Progenitor cell of endocrine pancreas (in vitro differentiated cells): ENCODE measurements at regions not wholly inside any gene's neighbourhood (a gene's known extent, or its start where the extent isn't known, plus 50 kb on each side); places are given as distances from the start of the nearest gene placed in this dataset.

Source experiments
- DNase-seq: peaks from one replicate; pipeline ENCODE4 v3.0.0; 2021; ENCODE audit warnings: low spot score; ENCODE audit not compliant: unreplicated experiment
- H3K27ac Mint-ChIP-seq: 2 replicates; pipeline ENCODE4 v1.8.0; 2021; ENCODE audit warnings: mild to moderate bottlenecking, moderate library complexity, mixed read lengths
- H3K27me3 Mint-ChIP-seq: 2 replicates; pipeline ENCODE4 v1.8.0; 2021; ENCODE audit warnings: mixed read lengths
- H3K36me3 Mint-ChIP-seq: 2 replicates; pipeline ENCODE4 v1.8.0; 2022; ENCODE audit warnings: mixed read lengths; ENCODE audit not compliant: insufficient read depth
- H3K4me1 Mint-ChIP-seq: 2 replicates; pipeline ENCODE4 v1.8.0; 2021; ENCODE audit warnings: low read depth, mixed read lengths
- H3K4me3 Mint-ChIP-seq: 2 replicates; pipeline ENCODE4 v1.8.0; 2021; ENCODE audit warnings: low read depth, mild to moderate bottlenecking, moderate library complexity, mixed read lengths
- H3K9me3 Mint-ChIP-seq: 2 replicates; pipeline ENCODE4 v1.8.0; 2021; ENCODE audit warnings: low read depth, mixed read lengths
- TF ChIP-seq, protein P1 (sequence below): fragments of 200-600 bp; sonication (generic); IDR thresholded peaks from one replicate; pipeline ENCODE4 v1.5.0; 2021; ENCODE audit warnings: antibody characterized with exemption, mild to moderate bottlenecking; ENCODE audit not compliant: unreplicated experiment

- peaks cover 69% of the 10 kb centered on the region for H3K27me3 Mint-ChIP-seq
- peaks cover 2% of the 10 kb centered on the region for H3K36me3 Mint-ChIP-seq
- TF ChIP-seq, protein P1, sequence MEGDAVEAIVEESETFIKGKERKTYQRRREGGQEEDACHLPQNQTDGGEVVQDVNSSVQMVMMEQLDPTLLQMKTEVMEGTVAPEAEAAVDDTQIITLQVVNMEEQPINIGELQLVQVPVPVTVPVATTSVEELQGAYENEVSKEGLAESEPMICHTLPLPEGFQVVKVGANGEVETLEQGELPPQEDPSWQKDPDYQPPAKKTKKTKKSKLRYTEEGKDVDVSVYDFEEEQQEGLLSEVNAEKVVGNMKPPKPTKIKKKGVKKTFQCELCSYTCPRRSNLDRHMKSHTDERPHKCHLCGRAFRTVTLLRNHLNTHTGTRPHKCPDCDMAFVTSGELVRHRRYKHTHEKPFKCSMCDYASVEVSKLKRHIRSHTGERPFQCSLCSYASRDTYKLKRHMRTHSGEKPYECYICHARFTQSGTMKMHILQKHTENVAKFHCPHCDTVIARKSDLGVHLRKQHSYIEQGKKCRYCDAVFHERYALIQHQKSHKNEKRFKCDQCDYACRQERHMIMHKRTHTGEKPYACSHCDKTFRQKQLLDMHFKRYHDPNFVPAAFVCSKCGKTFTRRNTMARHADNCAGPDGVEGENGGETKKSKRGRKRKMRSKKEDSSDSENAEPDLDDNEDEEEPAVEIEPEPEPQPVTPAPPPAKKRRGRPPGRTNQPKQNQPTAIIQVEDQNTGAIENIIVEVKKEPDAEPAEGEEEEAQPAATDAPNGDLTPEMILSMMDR: no peak
- no peaks in the 10 kb centered on the region for H3K9me3 Mint-ChIP-seq
- no peak for DNase-seq
- no peak overlapping the region for H3K27ac Mint-ChIP-seq
- peaks cover 13% of the 10 kb centered on the region for H3K4me1 Mint-ChIP-seq
- H3K4me3 Mint-ChIP-seq: no peak overlapping the region
Measured at GRCh38 chr3:44109771-44110361, 131.8 kb upstream of the TOPAZ1 start.

DNA sequence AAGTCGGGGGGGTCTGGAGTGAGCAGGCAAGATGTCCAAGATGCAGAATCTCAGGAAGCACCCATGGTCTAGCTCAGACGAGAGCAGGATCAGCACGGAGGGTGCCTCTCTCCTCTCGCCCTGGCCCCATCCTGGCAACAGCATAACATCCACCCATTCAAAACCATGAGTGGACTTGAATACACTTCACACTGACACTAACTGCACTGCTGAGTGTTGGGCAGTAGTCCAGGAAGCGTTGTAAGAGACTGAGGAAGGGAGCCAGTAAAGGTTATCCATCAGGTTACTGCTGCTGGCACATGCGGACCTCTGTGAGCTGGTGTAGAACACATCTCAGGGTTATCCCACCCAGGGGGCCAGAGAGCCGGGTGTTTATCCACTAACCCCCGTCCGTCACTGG, 131.0 kb upstream of the TOPAZ1 start:
- Mint-ChIP-seq H3K9me3 (no peaks in the 10 kb centered on the region), H3K4me3 (no peak overlapping the region), H3K27me3 (peaks cover 64% of the 10 kb centered on the region), H3K36me3 (peaks cover 2% of the 10 kb centered on the region), H3K4me1 (peaks cover 13% of the 10 kb centered on the region), H3K27ac (no peak overlapping the region)
- TF ChIP-seq, protein P1: no peak
- DNase-seq: no peak

- TF ChIP-seq, protein P1: no peak
- Mint-ChIP-seq H3K4me3 (no peak overlapping the region), H3K36me3 (peaks cover 2% of the 10 kb centered on the region), H3K9me3 (no peaks in the 10 kb centered on the region), H3K27ac (no peak overlapping the region), H3K27me3 (peaks cover 64% of the 10 kb centered on the region), H3K4me1 (peaks cover 7% of the 10 kb centered on the region)
- no peak for DNase-seq
Measured at GRCh38 chr3:44111482-44111881, 130.2 kb upstream of the TOPAZ1 start.

- Mint-ChIP-seq H3K9me3 (no peaks in the 10 kb centered on the region), H3K4me1 (peaks cover 5% of the 10 kb centered on the region), H3K4me3 (no peak overlapping the region), H3K27me3 (peaks cover 59% of the 10 kb centered on the region), H3K36me3 (peaks cover 2% of the 10 kb centered on the region), H3K27ac (no peak overlapping the region)
- TF ChIP-seq, protein P1: peak; percentile 60
- DNase-seq: peak; percentile 31
Measured at GRCh38 chr3:44114142-44114541, 127.5 kb upstream of the TOPAZ1 start.

GRCh38 chr3:44117239-44117638, 124.4 kb upstream of the TOPAZ1 start:
- no peaks in the 10 kb centered on the region for H3K36me3 Mint-ChIP-seq
- no peak overlapping the region for H3K4me3 Mint-ChIP-seq
- H3K27ac Mint-ChIP-seq: peak overlapping the region; percentile 53
- TF ChIP-seq, protein P1: no peak
- peaks cover 43% of the 10 kb centered on the region for H3K27me3 Mint-ChIP-seq
- no peaks in the 10 kb centered on the region for H3K9me3 Mint-ChIP-seq
- DNase-seq: no peak
- H3K4me1 Mint-ChIP-seq: peaks cover 5% of the 10 kb centered on the region
